Kasumi-1 (cell line): ENCODE measurements at regions not wholly inside any gene's neighbourhood (a gene's known extent, or its start where the extent isn't known, plus 50 kb on each side); places are given as distances from the start of the nearest gene placed in this dataset.
A peak's percentile ranks its signal among the peaks of the same experiment; 100 is the strongest.

Experiments
- DNase-seq, 2 experiments: peaks; one replicate each; lab custom pipeline; 2025; lab: John Stamatoyannopoulos, UW

DNA sequence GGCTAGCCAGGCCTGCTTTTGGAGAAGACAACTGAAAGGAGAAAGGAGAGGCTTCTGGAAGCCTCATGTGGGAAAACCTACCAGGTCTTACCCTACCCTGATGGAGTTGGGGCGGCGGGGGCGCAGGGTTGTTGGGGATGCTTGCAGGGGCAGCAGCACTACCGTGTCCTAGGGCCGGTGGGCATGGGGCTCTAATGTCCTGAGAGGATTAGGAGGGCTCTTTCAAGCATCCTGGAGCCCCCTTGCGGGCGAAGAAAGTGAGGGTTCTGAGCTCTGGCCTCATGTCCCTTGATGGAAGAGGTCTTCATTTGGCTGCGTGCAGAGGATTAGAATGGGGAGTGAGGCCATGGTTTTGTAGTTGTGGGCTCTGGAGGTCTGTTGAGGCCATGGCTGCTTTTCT, 86.9 kb upstream of the PITX1 start:
- DNase-seq = no peak

DNA sequence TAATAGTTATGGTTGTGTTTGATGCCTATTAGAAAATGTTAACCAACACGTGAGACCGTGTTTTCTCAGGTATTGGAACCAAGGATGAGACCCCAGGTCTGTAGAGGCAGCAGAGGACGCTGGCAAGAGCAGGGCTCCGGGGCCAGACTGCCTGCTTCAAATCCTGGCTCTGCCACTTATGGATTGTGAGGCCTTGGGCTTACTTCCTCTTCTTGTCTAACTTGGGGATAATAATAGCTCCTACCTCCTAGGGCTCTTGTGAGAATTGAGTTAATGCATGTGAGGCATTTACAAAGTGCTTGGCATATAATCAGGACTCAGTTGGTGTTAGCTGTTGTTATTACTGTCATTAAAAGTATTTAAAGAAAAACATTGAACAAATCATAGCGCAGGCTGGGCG, 85.5 kb upstream of the PITX1 start:
- DNase-seq = peak; percentile 53 to 58

DNA sequence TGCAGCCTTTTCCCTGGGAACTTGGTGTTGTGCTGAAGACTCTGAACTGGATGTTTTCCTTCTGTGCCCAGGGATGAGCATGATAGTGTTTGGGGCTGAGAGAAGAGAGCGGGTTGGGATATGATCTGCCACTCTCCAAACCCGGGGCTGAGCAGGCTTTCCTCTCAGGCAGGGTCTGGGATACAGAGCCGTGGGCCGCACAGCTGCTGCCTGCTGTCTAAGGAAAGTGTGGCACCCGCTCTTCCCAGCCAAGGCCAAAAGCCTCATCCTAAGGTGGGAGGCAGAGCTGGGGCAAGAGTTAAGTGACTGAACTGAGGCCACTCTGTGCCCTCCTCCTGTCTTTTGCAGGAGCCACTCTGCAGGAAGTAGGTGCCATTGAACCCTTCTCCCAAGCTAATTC, 83.6 kb upstream of the PITX1 start:
- no peak for DNase-seq

DNA sequence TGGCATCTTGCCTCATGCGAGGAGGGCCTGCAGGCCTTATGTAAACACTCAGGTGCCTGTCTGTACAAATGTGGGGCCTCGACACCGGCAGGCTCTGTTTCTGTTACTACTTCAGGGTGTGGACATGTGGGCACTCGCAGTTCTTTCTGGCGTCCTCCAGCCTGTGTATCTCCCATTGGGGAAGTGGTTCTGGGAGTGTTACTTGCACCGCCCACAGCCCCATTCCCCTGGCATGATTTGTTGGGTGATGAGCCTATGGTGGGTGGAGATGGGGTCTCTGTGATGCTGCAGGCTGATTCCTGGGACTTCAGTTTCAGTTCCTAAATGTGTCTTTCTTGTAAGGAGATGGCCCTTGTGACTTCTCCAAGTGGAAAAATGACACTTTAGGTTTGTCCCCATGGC, 82.1 kb upstream of the PITX1 start:
- no peak for DNase-seq

DNA sequence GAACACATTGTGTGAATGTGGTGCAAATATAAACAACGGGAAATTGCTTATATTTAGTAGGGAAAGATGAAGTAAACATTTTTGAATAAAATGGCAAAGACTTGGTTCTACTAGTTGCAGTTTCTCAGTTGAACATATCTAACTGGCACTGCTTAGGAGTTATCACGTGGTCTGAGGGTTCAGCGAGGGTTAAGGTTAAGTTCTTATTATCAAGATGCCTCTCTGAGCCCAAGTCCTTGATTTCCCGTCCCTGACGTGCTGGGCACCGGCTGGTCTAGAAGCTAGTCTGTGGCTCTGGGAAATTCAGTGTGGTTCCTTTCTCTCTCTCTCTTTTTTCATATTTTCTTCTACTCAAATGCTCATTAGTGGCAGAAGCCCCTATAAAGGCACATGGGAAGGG, 81.6 kb upstream of the PITX1 start:
- DNase-seq = no peak

DNA sequence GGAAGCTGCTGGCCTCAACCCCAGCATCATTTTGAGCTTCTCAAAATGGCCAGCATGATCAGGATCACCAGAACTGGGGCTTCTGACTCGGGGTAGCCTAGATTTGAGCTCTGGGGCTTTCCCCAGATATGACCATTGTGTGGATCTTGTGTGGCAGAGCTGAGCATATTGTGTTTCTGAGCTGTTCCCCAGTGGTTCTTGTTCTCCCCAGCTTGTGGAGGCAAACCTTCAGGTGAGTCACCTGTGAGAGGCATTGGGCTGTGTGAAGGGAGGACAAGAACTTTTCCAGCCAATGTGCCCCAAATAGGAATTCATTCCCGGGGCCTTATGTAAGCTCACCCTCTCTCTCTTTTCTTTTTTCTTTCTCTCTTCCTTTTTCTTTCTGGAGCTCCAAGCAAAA, 80.7 kb upstream of the PITX1 start:
- DNase-seq = no peak

DNA sequence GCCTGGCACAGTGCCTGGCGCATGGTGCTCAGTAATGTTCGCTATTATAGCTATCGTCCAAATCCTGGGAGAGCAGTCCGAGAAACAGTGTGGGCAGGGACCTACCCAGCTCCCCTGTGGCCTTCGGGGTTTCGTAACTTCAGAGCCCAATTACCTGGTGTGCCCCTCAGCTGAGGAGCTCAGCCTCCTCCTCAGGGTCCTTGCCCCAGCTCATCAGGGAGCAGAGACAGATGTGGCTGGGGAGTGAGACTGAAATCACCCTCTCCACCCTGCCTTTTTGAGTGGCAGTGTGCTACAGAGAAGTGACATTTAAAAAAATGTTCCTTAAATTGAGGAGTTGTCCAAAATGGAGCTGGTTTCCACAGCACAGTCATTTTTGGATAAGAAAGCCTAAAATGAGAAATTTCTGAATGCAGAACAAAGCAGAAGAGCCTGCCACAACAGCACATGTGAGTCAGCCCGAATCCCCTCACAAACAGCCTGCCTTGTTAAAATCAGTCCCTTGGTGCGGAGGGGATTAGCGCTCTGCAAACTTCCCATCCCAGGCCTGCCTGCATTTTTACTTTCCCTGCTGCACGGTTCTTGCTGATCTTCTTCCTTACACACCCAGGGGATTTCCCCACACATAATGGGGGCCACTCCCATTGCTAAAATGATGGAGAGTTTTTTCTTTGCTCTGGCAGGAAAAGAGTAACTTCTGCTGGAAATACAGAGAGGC, 78.1 kb upstream of the PITX1 start:
- no peak for DNase-seq

DNA sequence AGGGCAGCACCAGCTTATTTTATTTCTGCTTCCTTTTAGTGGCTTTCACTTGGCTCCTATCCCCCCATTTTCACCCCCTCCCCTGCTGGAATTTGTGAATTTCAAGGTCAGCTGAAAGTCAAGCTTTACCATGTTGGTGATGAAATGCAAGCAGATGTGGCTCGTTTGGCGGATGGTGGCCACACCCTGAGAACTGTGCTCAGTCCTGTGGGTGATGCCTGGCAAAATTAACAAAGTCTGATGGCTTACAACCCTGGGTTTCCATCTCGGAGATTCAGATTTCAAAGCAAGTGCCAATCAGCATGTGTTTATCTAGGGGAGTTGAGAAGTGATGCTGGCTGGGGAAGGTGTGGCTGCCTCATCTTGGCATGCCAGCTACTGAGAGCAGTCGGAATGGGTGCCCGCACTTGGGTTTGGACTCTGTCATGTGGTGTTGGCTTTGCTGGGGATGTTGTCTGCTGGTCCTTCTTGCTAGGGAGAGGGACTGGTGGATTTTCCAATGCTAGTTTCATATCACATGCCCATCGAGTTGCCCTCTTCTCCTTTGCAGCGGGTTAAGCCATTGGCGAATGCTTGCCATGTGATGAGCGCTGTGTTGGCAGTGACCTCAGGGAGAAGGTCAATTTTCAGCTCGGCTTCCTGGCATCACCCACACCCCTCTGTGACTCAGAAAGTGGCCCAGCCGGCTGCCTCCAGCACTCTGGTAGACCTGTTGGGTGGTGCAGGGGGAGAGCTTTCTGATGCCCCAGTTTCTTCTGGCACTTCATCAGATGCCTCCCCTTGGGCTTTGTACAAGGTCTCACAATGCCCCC, 77.0 kb upstream of the PITX1 start:
- no peak for DNase-seq

DNA sequence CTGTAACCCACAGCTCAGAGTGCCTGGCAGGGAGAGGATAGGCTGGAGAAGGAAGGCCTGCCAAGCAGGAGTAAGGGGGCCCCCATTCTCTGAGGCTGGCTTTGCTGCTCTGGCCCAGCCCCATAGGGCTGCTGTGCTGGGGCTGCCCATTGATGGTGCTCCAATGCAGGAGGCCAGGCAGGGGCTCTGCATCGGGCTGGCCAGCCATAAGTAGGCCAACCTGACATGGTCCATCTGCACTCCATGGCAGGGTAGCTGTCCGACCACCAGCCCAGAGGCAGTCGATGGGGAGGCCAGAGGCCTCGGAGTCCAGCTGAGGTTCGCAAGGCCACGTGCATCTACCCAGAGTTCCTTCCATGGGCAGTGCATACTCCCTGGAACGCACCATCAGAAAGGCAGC, 75.0 kb upstream of the PITX1 start:
- no peak for DNase-seq

DNA sequence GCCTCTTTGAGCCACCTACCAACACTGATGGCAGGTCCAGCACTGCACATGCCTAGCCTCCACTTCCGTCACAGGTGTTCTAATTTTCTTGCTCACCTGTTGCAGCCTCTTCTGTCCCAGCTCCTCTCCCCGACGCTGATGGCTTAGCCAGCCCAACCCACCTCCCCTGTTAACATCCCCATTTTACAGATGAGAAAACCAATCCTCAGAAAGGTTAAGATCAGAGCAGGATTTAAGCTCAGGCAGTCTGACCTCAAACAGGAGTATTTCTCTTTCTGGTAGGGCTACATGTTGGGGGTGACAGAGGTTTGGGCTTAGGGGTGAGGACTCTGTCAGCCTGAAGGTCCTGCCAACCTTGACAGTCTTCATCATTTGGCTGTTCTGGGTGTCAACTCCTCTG, 74.5 kb upstream of the PITX1 start:
- no peak for DNase-seq

DNA sequence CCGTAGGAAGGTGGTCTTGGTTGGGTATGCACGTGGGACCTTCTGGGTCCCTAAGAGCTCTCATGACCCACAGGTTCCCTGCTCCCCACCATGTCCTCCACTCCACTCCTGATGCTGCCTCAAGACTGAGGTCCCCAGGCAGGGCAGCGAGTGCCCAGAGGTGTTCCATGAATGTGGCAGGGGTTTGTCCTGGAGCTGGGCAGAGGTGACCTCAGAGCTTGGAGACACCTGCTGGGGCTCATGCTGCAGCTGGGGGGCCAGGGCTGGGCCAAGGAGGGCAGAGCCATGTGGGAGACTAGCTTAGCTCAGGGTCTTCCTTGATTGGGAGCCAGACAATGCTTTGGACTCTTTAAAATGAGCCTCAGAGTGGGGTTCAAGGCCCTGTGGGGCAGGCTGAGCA, 74.0 kb upstream of the PITX1 start:
- DNase-seq = no peak

DNA sequence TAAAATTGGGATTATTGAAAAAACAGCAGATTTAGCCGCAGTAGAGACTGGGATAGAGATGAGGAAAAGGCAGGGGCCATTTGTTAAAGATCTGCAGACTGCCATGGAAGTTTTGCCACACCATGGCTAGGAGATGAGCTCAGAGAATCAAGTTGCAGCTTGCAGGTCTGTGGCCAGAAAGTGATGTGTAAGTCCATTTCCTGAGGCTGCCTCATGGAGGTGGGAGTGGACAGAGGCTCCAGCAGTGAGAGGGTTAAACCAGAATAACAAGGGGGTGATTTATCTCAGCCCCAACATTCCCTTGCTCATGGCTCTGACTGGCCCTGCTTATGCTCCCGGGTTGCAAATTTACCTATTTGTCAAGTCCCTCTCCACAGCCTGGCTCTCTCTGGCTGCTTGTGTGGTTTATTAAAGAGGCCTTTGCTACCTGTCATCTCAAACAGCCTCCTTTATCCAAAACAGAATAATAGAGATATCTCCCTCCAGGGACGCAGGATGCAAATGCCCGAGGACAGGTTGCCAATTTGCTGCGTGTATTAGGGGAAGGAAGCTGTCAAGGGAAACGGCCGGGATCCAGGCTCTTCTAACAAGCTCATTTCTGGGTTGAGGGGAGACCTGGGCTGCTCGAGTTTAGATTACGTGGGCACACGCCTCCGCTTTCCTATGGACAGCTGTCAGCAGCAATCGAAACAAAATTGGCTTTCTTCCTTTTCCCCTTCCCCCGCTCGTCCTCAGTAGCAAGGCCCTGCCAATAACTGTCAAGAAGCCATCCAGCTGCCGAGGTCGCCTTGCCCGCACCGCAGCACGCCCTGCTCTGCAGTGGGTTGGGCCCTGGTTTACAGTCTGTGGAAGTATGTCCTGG, 72.8 kb upstream of the PITX1 start:
- DNase-seq = no peak

DNA sequence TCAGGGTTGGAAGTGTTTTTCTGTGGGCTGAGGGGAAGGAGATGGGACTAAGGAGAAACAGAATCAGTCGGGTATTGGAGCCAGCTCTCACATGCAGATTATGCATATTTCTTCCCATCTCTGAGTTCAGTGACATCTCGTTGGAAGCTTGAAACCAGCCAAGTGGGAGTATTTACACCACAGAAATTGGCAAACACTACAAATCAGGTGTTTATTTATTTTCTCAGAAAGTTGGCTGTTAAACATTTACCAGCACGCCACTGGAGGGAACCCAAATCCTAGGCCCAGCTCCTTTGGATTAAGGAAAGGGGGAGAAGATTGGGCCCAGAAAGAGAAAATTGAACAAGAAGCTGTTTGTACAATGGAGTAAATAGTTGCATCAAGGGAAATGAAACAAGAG, 72.1 kb upstream of the PITX1 start:
- DNase-seq = no peak

DNA sequence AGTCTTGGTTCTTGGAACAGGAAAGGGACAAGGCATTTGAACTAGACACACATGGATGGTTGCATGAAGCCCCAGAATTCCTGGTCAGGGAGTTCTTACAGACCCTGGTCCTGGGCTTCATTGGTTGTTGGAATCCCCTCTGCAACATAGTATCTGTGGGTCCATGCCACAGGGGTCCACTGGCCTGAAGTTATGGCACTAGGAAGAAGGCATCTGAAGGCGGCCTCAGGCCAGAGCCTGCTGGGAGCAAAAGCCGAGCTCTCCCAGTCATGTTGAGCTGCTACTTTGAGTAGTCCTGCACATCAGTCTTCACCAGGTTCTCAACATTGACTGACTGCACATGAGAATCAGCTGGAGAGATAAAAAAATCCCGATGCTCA, 71.1 kb upstream of the PITX1 start:
- no peak for DNase-seq

DNA sequence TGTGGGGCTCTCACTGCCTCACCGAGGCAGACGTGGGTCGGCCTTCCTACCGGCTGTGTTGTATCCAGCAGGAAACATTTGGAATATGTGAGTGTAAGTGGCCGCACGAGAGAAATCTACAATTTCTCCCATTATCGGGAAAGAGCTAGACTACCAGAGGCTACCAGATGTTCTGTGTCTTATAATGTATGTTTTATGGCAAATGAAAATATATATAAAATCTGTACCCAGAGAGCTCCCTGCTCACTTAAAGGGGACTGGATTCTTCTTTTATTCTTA, 69.5 kb upstream of the PITX1 start:
- DNase-seq = no peak

DNA sequence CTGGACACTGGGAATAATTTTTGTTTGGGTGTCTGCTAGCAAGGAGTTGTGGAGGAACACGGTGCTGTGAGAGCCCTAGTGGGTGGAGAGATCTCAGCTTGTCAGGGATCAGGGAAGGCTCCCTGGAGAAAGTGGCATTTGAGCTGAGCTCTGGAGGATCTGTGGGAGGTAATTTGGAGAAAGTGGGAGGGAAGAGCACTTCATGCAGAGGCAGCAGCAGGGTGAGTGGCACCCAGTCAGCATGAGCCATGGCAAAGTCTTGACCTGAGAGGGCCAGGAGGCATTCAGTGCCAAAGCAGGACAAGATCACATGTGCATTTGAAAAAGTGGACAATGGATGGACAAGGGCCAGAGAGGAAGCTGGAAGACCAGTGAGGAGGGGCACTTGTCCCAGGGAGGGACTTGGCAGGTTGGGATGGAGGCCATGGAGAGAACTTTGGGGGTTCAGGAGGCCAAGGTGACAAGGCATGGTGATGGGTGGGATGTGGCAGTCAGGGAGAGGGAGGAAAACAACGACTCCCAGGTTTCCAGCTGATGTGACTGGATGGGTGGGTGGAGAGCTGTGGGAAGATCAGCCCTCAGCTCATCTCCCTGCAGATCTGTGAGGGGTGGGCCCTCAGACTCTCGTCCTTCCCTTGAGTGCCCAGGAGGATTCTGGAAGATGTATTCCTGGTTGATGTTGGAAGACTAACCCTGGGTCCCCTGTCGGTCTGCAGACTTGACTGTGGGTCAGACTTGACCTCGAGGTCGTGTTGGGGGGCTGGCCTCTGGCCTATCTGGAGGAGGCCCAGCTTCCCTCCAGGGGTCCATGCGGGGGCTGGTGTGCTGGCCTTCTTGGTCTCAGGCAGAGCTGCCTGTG, 68.9 kb upstream of the PITX1 start:
- DNase-seq = no peak

DNA sequence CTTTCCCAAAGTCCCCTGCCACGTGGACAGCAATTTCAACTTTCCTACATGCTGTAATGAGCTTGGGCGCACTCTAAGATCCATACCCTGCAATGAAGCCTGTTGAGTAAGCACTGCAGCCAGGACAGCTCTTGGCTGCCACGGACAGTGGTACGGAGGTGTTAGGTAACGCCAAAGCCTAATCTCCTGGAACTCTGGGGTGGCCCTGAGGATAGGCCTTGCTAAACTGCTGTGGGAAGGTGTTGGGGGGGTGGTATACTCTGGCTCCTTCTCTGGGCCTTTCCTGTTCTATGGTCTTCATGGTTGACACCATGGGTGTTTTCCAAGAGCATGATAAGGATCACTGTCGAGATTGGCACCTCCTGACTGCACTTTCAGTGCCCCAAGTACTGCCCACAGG, 66.4 kb upstream of the PITX1 start:
- no peak for DNase-seq

DNA sequence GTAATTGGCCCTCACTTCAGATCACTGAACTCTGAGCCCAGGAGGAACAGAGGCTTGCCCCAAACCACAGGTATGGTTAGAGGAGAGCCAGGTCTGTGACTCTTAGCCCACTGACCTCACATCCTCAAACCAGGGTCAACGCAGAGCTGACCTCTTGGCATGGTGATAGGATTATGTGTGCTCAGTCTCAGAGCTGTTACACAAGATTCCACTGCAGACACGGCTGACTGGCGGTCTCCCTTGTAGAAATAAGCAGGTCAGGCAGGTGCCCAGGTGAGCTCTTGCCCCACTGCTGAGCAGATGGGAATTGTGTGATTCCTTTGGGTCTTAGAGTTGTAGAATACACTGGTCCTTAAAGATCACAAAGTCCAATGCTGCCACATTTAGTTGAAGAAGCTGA, 66.0 kb upstream of the PITX1 start:
- DNase-seq = no peak

DNA sequence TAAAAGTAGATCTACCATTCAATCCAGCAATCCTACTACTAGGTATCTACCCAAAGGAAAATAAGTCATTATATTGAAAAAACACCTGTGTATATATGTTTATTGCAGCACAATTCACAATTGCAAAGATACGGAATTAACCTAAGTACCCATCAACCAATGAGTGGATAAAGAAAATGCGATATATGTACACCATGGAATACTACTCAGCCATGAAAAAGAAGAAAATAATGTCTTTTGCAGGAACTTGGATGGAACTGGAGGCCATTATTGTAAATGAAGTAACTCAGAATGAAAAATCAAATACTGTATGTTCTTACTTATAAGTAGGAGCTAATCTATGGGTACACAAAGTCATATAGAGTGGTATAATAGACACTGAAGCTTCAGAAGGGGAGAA, 63.4 kb upstream of the PITX1 start:
- DNase-seq = no peak

DNA sequence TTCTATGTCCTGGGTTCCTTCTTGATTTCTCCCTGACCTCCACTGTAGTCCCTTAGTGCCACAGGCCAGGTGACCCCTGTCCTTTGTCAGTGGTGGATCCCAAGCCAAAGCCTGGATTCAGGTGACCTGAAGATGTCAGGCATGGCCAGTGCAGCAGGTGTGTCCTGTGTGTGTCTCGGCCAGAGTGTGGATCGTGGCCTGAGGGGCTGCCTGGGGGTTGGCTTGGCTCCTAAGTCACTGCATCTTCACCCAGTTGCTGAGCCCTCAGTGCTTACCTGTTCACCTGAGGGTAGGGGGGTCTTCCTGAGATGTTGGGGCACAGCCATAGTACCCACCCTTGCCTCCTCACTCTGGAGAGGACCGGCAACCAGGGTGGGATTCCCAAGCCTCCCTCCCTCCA, 61.8 kb upstream of the PITX1 start:
- DNase-seq = no peak

DNA sequence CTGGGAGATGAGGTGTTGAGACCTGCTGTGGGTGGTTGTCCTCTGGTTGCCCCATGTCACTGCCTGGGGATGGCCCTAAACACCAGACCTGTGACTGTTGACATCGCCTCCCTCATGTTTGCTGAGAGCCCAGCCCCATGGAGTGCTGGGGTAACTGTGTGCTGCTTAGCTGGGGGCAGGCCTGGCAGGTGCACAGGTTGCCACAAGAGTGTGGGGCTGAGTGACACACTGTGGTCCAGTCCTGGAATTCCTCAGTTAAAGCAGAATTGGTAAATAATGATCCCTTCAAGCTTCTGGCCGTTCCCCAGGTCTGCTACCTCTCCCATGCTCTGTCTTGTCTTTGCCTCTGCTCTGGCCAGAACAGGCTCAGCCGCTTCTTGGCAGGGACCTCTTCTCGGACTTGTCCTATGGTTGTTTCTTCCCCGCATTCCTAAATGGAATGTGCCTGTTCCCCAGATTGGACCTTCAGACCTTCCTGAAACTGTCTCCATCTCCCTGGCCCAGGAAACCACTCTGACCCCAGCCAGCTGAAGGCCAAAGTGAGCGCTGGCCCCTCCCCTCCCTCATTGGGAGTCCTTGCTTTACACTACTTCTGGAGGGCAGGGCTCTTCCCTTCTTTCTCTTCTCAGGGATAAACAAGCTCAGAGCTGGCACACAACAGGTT, 61.2 kb upstream of the PITX1 start:
- DNase-seq = no peak
